Prostate gland (tissue), 2 donors: ENCODE measurements at regions not wholly inside any gene's neighbourhood (a gene's known extent, or its start where the extent isn't known, plus 50 kb on each side); places are given as distances from the start of the nearest gene placed in this dataset.

Experiments used
- DNase-seq: peaks from one replicate; pipeline ENCODE4 v3.0.0-alpha.2; 2019; ENCODE audit warnings: low spot score
- H3K27ac ChIP-seq, 2 donors: fragments of 200-600 bp; sonication (generic); 2 replicates each; pipeline ENCODE4 v1.5.1; 2017 to 2019
- H3K27me3 ChIP-seq: fragments of 200-600 bp; sonication (generic); replicated peaks from 2 replicates; pipeline ENCODE4 v1.5.1; 2019; ENCODE audit not compliant: insufficient read depth
- H3K36me3 ChIP-seq, 2 donors: fragments of 200-600 bp; sonication (generic); 1 replicate in 1 of 2; 2 replicates in 1 of 2; pipeline versions ENCODE4 v1.5.1 to v1.8.1; 2017 to 2019
- H3K4me1 ChIP-seq: fragments of 200-600 bp; sonication (generic); replicated peaks from 2 replicates; pipeline ENCODE4 v1.5.1; 2019
- H3K4me3 ChIP-seq, 2 donors: fragments of 200-600 bp; sonication (generic); 2 replicates each; pipeline ENCODE4 v1.5.1; 2017 to 2019
- H3K9me3 ChIP-seq: fragments of 200-600 bp; sonication (generic); 2 replicates; pipeline ENCODE4 v1.5.1; 2017
- CTCF ChIP-seq, 4 experiments: fragments of 200-600 bp in 2 of 4; fragments of 450-650 bp in 2 of 4; sonication (generic) in 2 of 4; IDR thresholded peaks; 1 replicate in 3 of 4; 2 replicates in 1 of 4; pipeline ENCODE4 v1.5.1; 2016 to 2019; ENCODE audit warnings: antibody characterized with exemption in 4 of 4, mild to moderate bottlenecking in 2 of 4, moderate library complexity in 2 of 4
- POLR2A ChIP-seq: fragments of 450-650 bp; IDR thresholded peaks from one replicate; pipeline ENCODE4 v1.6.1; 2016; ENCODE audit warnings: antibody characterized with exemption, mild to moderate bottlenecking
- POLR2AphosphoS5 ChIP-seq: sonication (generic); formaldehyde crosslinking; IDR thresholded peaks from one replicate; pipeline ENCODE4 v1.6.1; 2017; ENCODE audit warnings: antibody characterized with exemption
- WGBS: methylation state at CpG from one replicate; pipeline ENCODE4 v1.1.5; 2018; 5-methylcytosine and 5-hydroxymethylcytosine counted together
- intact Hi-C: fragments of 100-400 bp; cut with DNase I; formaldehyde crosslinking; loops from one replicate; pipeline ENCODE4 v1.14.2; 2022

GRCh38 chr1:239755107-239755912, 336.4 kb upstream of the FMN2 start:
- Histone ChIP-seq H3K27me3 (no peaks in the 10 kb centered on the region), H3K27ac (no peak overlapping the region), H3K4me1 (no peaks in the 10 kb centered on the region), H3K4me3 (no peak overlapping the region), H3K36me3 (no peaks in the 10 kb centered on the region), H3K9me3 (no peaks in the 10 kb centered on the region)
- no peak for TF ChIP-seq POLR2A
- TF ChIP-seq POLR2AphosphoS5: no peak
- no peak for TF ChIP-seq CTCF (IDR thresholded peaks at IDR 0.05)
- no peak for DNase-seq
- intact Hi-C loops: no loop called here
- WGBS: 48% methylated on average over 2 of the region's 2 CpGs

- WGBS: 48% methylated on average over 2 of the region's 2 CpGs
- Histone ChIP-seq H3K36me3 (no peaks in the 10 kb centered on the region), H3K9me3 (no peaks in the 10 kb centered on the region), H3K27ac (no peak overlapping the region), H3K4me1 (no peaks in the 10 kb centered on the region), H3K4me3 (no peak overlapping the region), H3K27me3 (no peaks in the 10 kb centered on the region)
- intact Hi-C loops: no loop called here
- no peak for TF ChIP-seq CTCF (IDR thresholded peaks at IDR 0.05)
- no peak for TF ChIP-seq POLR2AphosphoS5
- no peak for TF ChIP-seq POLR2A
- no peak for DNase-seq
Measured at GRCh38 chr1:239757716-239758115, 334.0 kb upstream of the FMN2 start.

- DNase-seq: no peak
- Histone ChIP-seq H3K27me3 (no peaks in the 10 kb centered on the region), H3K4me1 (no peaks in the 10 kb centered on the region), H3K9me3 (no peaks in the 10 kb centered on the region), H3K27ac (no peak overlapping the region), H3K4me3 (no peak overlapping the region), H3K36me3 (no peaks in the 10 kb centered on the region)
- 92% methylated on average over 3 of the region's 3 CpGs for WGBS
- intact Hi-C loops: no loop called here
- TF ChIP-seq CTCF (IDR thresholded peaks at IDR 0.05) (no peak), POLR2A (no peak), POLR2AphosphoS5 (no peak)
Measured at GRCh38 chr1:239758756-239759155, 332.9 kb upstream of the FMN2 start.

GRCh38 chr1:239761509-239761908, 330.2 kb upstream of the FMN2 start:
- no peak for DNase-seq
- TF ChIP-seq POLR2AphosphoS5: no peak
- no peak for TF ChIP-seq CTCF (IDR thresholded peaks at IDR 0.05)
- no peak for TF ChIP-seq POLR2A
- Histone ChIP-seq H3K36me3 (no peaks in the 10 kb centered on the region), H3K4me1 (no peaks in the 10 kb centered on the region), H3K9me3 (no peaks in the 10 kb centered on the region), H3K27ac (no peak overlapping the region), H3K4me3 (no peak overlapping the region), H3K27me3 (no peaks in the 10 kb centered on the region)
- 95% methylated on average over 8 of the region's 8 CpGs for WGBS
- intact Hi-C loops: no loop called here

- no peak for DNase-seq
- intact Hi-C loops: no loop called here
- Histone ChIP-seq H3K4me3 (no peak overlapping the region), H3K4me1 (no peaks in the 10 kb centered on the region), H3K36me3 (no peaks in the 10 kb centered on the region), H3K27me3 (no peaks in the 10 kb centered on the region), H3K27ac (no peak overlapping the region), H3K9me3 (no peaks in the 10 kb centered on the region)
- 94% methylated on average over 1 of the region's 1 CpG for WGBS
- TF ChIP-seq POLR2A (no peak), CTCF (IDR thresholded peaks at IDR 0.05) (no peak), POLR2AphosphoS5 (no peak)
Measured at GRCh38 chr1:239763850-239764249, 327.8 kb upstream of the FMN2 start.
